HepG2 (cell line): ENCODE measurements at regions not wholly inside any gene's neighbourhood (a gene's known extent, or its start where the extent isn't known, plus 50 kb on each side); places are given as distances from the start of the nearest gene placed in this dataset.

Source experiments
- ATAC-seq: fragments of 200-7000 bp; cut with Tn5 transposase; 3 replicates; pipeline ENCODE4 v1.9.1; 2020; ENCODE audit warnings: mild to moderate bottlenecking, moderate library complexity
- BruUV-seq: library from RNA; stranded (reverse); fragments of 400-500 nt; replicated peaks from 2 replicates; lab custom pipeline; 2021; lab: Mats Ljungman, UMichigan
- CTCF ChIA-PET: fragments of 300-600 bp; formaldehyde crosslinking; extraction: SDS; loops from one replicate; lab custom pipeline; 2021; ENCODE audit warnings: low total read pairs, inconsistent platforms, low intra/inter-chr PET ratio; lab: Yijun Ruan, JAX
- POLR2A ChIA-PET: fragments of 350-600 bp; sonication (Branson Sonifier 250); formaldehyde crosslinking; loops from one replicate; lab custom pipeline; 2020; ENCODE audit warnings: antibody characterized with exemption, inconsistent platforms; lab: Yijun Ruan, JAX
- DNase-seq: peaks from one replicate; pipeline ENCODE4 v3.0.0-alpha.2; 2015; ENCODE audit warnings: low spot score
- FAIRE-seq: peaks from 3 replicates; lab custom pipeline; 2011; peaks lifted over from hg19 to GRCh38; lab: Jason Lieb, UNC
- H2AFZ ChIP-seq: one replicate; pipeline ENCODE4 v1.6.1; 2011; ENCODE audit warnings: low read length, inconsistent platforms
- H3K27ac ChIP-seq: fragments of 300-600 bp; 3 replicates; pipeline ENCODE4 v1.8.0; 2011; ENCODE audit warnings: mixed run types, mild to moderate bottlenecking, mixed read lengths, low read length, inconsistent platforms; ENCODE audit not compliant: insufficient read depth; ENCODE audit errors: extremely low read length
- H3K27me3 ChIP-seq, 2 experiments: fragments of 200-600 bp in 1 of 2; 2 replicates in 1 of 2; 3 replicates in 1 of 2; pipeline versions ENCODE4 v1.6.0 to v1.8.0; 2011; ENCODE audit warnings: low read length in 2 of 2, mild to moderate bottlenecking in 2 of 2, moderate library complexity in 2 of 2, inconsistent platforms in 1 of 2; ENCODE audit not compliant: insufficient read depth in 2 of 2, control insufficient read depth in 1 of 2
- H3K36me3 ChIP-seq, 2 experiments: fragments of 200-600 bp in 1 of 2; replicated peaks in 1 of 2; 2 replicates in 1 of 2; 3 replicates in 1 of 2; pipeline versions ENCODE4 v1.5.1 to v1.8.0; 2011; ENCODE audit warnings: low read length in 2 of 2, inconsistent platforms in 1 of 2; ENCODE audit not compliant: insufficient read depth in 2 of 2, control insufficient read depth in 1 of 2
- H3K4me1 ChIP-seq: 2 replicates; pipeline ENCODE4 v1.5.1; 2012; ENCODE audit warnings: low read length, inconsistent platforms; ENCODE audit not compliant: insufficient read depth
- H3K4me2 ChIP-seq: 2 replicates; pipeline ENCODE4 v1.6.0; 2011; ENCODE audit warnings: low read depth, low read length, inconsistent platforms
- H3K4me3 ChIP-seq, 3 experiments: fragments of 200-600 bp in 1 of 3; sonication (generic), shearing (Covaris generic) in 1 of 3; replicated peaks in 1 of 3; 2 replicates each; pipeline ENCODE4 v1.5.1; 2011 to 2016; ENCODE audit warnings: low read length in 3 of 3, inconsistent platforms in 2 of 3, low read depth in 2 of 3, mild to moderate bottlenecking in 2 of 3, control low read depth in 1 of 3, mixed read lengths in 1 of 3; ENCODE audit not compliant: insufficient read depth in 1 of 3
- H3K79me2 ChIP-seq: one replicate; pipeline ENCODE4 v1.6.1; 2011; ENCODE audit warnings: low read length, inconsistent platforms; ENCODE audit not compliant: insufficient read depth
- H3K9ac ChIP-seq: 2 replicates; pipeline ENCODE4 v1.6.0; 2011; ENCODE audit warnings: mild to moderate bottlenecking, low read depth, low read length, inconsistent platforms; ENCODE audit not compliant: insufficient read depth
- H3K9me3 ChIP-seq: 2 replicates; pipeline ENCODE4 v1.5.1; 2012; ENCODE audit warnings: mild to moderate bottlenecking, low read length
- H4K20me1 ChIP-seq: 2 replicates; pipeline ENCODE4 v1.6.0; 2011; ENCODE audit warnings: inconsistent platforms, mild to moderate bottlenecking, low read length, moderate library complexity; ENCODE audit not compliant: insufficient read depth
- CAMTA2 ChIP-seq: sonication (generic); formaldehyde crosslinking; IDR thresholded peaks from 2 replicates; pipeline ENCODE4 v1.4.0; 2020; ENCODE audit warnings: mild to moderate bottlenecking, missing genetic modification reagents, borderline replicate concordance
- HOXD1 ChIP-seq: sonication (generic); formaldehyde crosslinking; IDR thresholded peaks from 2 replicates; pipeline ENCODE4 v1.5.0; 2020; ENCODE audit warnings: missing genetic modification reagents
- IKZF4 ChIP-seq: sonication (generic); formaldehyde crosslinking; IDR thresholded peaks from 2 replicates; pipeline ENCODE4 v1.5.1; 2020; ENCODE audit warnings: borderline replicate concordance, mild to moderate bottlenecking, low read depth, missing genetic modification reagents; ENCODE audit errors: not compliant biosample characterization
- JARID2 ChIP-seq: sonication (generic); formaldehyde crosslinking; IDR thresholded peaks from 2 replicates; pipeline ENCODE4 v1.8.1; 2023; ENCODE audit warnings: missing genetic modification reagents, inconsistent platforms; ENCODE audit not compliant: insufficient replicate concordance
- PCBP1 ChIP-seq: fragments of 200-400 bp; formaldehyde crosslinking; IDR thresholded peaks from 2 replicates; pipeline ENCODE4 v1.6.1; 2017; ENCODE audit warnings: mild to moderate bottlenecking, low read depth, low read length, borderline replicate concordance
- REL ChIP-seq: sonication (generic); formaldehyde crosslinking; conservative IDR thresholded peaks from 2 replicates; pipeline ENCODE4 v1.8.0; 2022; ENCODE audit warnings: mild to moderate bottlenecking, missing genetic modification reagents, moderate library complexity
- TBX2 ChIP-seq: sonication (generic); formaldehyde crosslinking; IDR thresholded peaks from 2 replicates; pipeline ENCODE4 v1.5.0; 2020; ENCODE audit warnings: missing genetic modification reagents, mild to moderate bottlenecking, borderline replicate concordance
- TCF12 ChIP-seq, 2 experiments: fragments of 450-650 bp in 1 of 2; sonication (generic) in 1 of 2; formaldehyde crosslinking in 1 of 2; IDR thresholded peaks; 2 replicates each; pipeline versions ENCODE4 v1.6.1 to v1.8.0; 2017 to 2022; ENCODE audit warnings: antibody characterized with exemption in 1 of 2, mild to moderate bottlenecking in 1 of 2, missing genetic modification reagents in 1 of 2, moderate library complexity in 1 of 2
- ZNF235 ChIP-seq: sonication (generic); formaldehyde crosslinking; IDR thresholded peaks from 2 replicates; pipeline ENCODE4 v1.8.1; 2023; ENCODE audit warnings: mild to moderate bottlenecking, missing genetic modification reagents, borderline replicate concordance
- ZNF557 ChIP-seq: sonication (generic); formaldehyde crosslinking; IDR thresholded peaks from 2 replicates; pipeline ENCODE4 v1.4.0; 2020; ENCODE audit warnings: missing genetic modification reagents
- WGBS: methylation state at CpG from one replicate; pipeline ENCODE4 v1.1.6; 2017; ENCODE audit warnings: low lambda C conversion rate; 5-methylcytosine and 5-hydroxymethylcytosine counted together
- in situ Hi-C: cut with HindIII; loops from 2 replicates; pipeline ENCODE4 v1.10.0; 2017; ENCODE audit warnings: low pct_unique_long_range_greater_than_20kb; ENCODE audit not compliant: extremely low pct_ligation_motif_present
- intact Hi-C: fragments of 100-400 bp; cut with micrococcal nuclease; formaldehyde crosslinking; loops from one replicate; pipeline ENCODE4 v1.10.0; 2022; ENCODE audit not compliant: unreplicated experiment
- TF ChIP-seq, protein P1 (sequence below): IDR thresholded peaks from 2 replicates; pipeline ENCODE4 v1.6.1; 2016; ENCODE audit warnings: low read depth, control low read depth
- TF ChIP-seq, protein P2 (sequence below): sonication (generic); formaldehyde crosslinking; IDR thresholded peaks from one replicate; pipeline ENCODE4 v1.5.1; 2020; ENCODE audit warnings: mild to moderate bottlenecking, missing genetic modification reagents; ENCODE audit errors: not compliant biosample characterization

DNA sequence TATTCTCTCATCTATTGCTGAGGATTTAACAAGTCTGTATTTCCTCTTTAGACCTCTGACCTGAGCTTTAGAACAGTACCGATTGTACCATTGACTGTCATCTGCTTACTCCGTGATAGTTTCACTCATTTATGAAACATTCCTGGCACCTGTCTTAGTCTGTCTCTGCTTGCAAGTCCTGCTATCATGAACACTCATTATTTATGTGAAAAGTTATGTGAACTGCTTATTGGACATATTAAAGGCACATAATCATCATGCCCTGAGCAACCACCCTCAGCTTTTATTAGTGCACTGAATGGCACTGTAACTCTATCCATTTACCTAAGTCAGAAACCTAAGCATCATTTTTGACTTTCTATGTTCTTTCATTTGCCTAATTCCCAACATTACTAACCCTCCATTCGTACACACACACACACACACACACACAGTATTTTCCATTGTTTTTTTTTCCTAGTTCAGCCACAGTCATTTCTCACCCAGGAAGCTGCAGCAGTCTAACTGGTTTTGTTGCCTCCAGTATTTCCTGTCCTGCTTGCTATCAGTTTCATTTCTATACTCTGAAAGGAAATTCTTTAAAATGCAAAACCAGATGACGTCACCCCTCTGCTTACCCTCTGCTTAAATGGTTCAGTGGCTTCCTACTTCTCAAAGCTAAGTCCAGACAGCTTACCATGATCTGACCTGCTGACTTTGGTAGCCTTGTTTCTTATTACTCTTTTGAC, 146.1 kb downstream of the HAUS1 start (continued):
- TF ChIP-seq, protein P1, sequence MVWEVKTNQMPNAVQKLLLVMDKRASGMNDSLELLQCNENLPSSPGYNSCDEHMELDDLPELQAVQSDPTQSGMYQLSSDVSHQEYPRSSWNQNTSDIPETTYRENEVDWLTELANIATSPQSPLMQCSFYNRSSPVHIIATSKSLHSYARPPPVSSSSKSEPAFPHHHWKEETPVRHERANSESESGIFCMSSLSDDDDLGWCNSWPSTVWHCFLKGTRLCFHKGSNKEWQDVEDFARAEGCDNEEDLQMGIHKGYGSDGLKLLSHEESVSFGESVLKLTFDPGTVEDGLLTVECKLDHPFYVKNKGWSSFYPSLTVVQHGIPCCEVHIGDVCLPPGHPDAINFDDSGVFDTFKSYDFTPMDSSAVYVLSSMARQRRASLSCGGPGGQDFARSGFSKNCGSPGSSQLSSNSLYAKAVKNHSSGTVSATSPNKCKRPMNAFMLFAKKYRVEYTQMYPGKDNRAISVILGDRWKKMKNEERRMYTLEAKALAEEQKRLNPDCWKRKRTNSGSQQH (CRISPR knock-in tag), result no peak
- no peak for TF ChIP-seq TCF12 (IDR thresholded peaks at IDR 0.05)
- no peak for TF ChIP-seq TCF12 (CRISPR knock-in tag; IDR thresholded peaks at IDR 0.05)
- TF ChIP-seq ZNF557 (CRISPR knock-in tag), result no peak

DNA sequence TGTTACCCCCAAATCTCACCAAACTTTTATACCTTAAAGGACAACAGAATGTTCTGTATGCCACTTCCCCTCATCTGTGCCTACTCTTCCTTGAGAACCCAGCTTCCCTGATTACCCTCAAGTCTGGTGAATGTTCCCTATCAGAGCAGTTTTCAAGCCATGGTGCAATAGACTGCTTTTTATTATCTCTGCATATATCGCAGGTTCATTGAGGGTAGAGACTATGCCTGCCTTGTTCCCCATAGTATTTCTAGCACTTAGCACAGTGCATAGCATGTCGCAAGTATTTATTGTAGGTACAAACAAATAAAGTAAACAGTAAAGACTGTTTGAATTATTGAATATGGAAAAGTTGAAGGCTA, 146.6 kb downstream of the HAUS1 start:
- ChIA-PET POLR2A (no interaction called here), CTCF (no interaction called here)
- in situ Hi-C loops (no loop called here), intact Hi-C loops (no loop called here)
- no peaks in the 10 kb centered on the region for H3K9me3 ChIP-seq
- DNase-seq (no peak), FAIRE-seq (no peak), ATAC-seq (no peak)
- no peaks in the 10 kb centered on the region for H3K27me3 ChIP-seq
- H3K36me3 ChIP-seq, result peaks cover 0 to 11% of the 10 kb centered on the region in 2 experiments; a peak in 2 of 5 replicates
- no TSS peak for BruUV-seq
- no peaks in the 10 kb centered on the region for H3K4me1 ChIP-seq
- WGBS, result 51% methylated on average over 2 of the region's 2 CpGs
- no peak overlapping the region for H3K4me3 ChIP-seq
- H4K20me1 ChIP-seq, result no peaks in the 10 kb centered on the region
- H3K4me2 ChIP-seq, result no peak overlapping the region
- no peaks in the 10 kb centered on the region for H3K79me2 ChIP-seq
- no peak overlapping the region for H2AFZ ChIP-seq
- no peak overlapping the region for H3K9ac ChIP-seq
- no peak overlapping the region for H3K27ac ChIP-seq
- TF ChIP-seq HOXD1 (no peak), PCBP1 (no peak), ZNF235 (CRISPR knock-in tag) (no peak), TBX2 (no peak), REL (no peak), CAMTA2 (CRISPR knock-in tag) (no peak), IKZF4 (no peak), JARID2 (no peak)
- TF ChIP-seq, protein P2, sequence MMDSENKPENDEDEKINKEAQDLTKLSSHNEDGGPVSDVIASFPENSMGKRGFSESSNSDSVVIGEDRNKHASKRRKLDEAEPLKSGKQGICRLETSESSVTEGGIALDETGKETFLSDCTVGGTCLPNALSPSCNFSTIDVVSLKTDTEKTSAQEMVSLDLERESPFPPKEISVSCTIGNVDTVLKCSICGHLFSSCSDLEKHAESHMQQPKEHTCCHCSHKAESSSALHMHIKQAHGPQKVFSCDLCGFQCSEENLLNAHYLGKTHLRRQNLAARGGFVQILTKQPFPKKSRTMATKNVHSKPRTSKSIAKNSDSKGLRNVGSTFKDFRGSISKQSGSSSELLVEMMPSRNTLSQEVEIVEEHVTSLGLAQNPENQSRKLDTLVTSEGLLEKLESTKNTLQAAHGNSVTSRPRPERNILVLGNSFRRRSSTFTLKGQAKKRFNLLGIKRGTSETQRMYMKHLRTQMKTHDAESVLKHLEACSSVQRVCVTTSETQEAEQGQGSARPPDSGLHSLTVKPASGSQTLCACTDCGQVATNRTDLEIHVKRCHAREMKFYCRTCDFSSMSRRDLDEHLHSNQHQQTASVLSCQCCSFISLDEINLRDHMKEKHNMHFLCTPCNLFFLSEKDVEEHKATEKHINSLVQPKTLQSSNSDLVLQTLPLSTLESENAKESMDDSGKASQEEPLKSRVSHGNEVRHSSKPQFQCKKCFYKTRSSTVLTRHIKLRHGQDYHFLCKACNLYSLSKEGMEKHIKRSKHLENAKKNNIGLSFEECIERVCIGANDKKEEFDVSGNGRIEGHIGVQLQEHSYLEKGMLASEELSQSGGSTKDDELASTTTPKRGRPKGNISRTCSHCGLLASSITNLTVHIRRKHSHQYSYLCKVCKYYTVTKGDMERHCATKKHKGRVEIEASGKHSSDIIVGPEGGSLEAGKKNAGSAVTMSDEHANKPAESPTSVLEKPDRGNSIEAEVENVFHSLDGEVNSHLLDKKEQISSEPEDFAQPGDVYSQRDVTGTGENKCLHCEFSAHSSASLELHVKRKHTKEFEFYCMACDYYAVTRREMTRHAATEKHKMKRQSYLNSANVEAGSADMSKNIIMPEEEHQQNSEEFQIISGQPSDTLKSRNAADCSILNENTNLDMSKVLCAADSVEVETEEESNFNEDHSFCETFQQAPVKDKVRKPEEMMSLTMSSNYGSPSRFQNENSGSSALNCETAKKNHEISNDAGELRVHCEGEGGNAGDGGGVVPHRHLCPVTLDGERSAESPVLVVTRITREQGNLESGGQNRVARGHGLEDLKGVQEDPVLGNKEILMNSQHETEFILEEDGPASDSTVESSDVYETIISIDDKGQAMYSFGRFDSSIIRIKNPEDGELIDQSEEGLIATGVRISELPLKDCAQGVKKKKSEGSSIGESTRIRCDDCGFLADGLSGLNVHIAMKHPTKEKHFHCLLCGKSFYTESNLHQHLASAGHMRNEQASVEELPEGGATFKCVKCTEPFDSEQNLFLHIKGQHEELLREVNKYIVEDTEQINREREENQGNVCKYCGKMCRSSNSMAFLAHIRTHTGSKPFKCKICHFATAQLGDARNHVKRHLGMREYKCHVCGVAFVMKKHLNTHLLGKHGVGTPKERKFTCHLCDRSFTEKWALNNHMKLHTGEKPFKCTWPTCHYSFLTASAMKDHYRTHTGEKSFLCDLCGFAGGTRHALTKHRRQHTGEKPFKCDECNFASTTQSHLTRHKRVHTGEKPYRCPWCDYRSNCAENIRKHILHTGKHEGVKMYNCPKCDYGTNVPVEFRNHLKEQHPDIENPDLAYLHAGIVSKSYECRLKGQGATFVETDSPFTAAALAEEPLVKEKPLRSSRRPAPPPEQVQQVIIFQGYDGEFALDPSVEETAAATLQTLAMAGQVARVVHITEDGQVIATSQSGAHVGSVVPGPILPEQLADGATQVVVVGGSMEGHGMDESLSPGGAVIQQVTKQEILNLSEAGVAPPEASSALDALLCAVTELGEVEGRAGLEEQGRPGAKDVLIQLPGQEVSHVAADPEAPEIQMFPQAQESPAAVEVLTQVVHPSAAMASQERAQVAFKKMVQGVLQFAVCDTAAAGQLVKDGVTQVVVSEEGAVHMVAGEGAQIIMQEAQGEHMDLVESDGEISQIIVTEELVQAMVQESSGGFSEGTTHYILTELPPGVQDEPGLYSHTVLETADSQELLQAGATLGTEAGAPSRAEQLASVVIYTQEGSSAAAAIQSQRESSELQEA, result no peak
